ENCODE measurements at regions not wholly inside any gene's neighbourhood (a gene's known extent, or its start where the extent isn't known, plus 50 kb on each side); places are given as distances from the start of the nearest gene placed in this dataset.

DNA sequence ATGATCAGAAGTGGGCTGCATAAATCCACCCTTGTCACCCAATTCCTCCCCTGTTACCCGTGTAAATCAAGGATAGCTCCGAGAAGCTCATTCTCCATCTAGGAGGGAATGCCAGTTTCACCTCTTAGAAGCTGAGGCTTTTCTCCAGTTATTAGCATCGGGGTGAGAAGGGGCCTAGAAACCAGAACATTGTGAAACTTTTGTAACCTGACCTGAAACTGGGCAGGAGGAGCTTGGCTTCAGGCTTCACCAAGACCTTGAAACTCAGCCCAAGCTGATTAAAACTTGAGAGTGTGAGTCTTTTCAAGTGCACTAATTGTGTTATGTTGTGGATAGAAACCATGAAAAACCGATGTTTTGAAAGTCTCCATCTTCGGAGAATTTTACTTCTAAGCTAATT lies 103.1 kb downstream of the BMP2 start:
- 65 to 69% methylated on average over 5 of the region's 5 CpGs for WGBS, 2 donors
- intact Hi-C loops (cut with DNase I), result no loop called here
- TF ChIP-seq EP300 (IDR thresholded peaks at IDR 0.05) (no peak), POLR2AphosphoS5 (IDR thresholded peaks at IDR 0.05) (no peak), POLR2A (IDR thresholded peaks at IDR 0.05) (no peak)
- TF ChIP-seq, protein P1, sequence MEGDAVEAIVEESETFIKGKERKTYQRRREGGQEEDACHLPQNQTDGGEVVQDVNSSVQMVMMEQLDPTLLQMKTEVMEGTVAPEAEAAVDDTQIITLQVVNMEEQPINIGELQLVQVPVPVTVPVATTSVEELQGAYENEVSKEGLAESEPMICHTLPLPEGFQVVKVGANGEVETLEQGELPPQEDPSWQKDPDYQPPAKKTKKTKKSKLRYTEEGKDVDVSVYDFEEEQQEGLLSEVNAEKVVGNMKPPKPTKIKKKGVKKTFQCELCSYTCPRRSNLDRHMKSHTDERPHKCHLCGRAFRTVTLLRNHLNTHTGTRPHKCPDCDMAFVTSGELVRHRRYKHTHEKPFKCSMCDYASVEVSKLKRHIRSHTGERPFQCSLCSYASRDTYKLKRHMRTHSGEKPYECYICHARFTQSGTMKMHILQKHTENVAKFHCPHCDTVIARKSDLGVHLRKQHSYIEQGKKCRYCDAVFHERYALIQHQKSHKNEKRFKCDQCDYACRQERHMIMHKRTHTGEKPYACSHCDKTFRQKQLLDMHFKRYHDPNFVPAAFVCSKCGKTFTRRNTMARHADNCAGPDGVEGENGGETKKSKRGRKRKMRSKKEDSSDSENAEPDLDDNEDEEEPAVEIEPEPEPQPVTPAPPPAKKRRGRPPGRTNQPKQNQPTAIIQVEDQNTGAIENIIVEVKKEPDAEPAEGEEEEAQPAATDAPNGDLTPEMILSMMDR (IDR thresholded peaks at IDR 0.05), result no peak

DNA sequence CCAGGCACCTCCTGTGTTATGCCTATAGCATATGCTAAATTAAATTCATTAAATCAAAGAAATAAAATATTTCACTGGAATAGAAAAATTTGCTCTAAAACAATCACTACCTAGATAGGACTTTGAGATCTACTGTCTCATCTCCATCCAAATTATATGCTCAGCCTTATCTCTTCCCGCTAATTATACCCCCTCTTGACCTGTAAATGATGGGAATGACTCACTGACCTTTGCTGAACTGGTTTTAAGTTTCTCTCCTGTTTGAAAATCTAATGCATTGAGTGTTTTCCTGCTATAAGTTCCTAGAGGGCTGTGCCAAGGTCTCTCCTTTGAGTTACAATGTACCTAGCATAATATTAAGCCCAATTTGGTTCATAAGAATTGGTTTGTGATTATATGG lies 110.1 kb downstream of the BMP2 start:
- WGBS, 2 donors, result 32 to 51% methylated on average over 1 of the region's 1 CpG
- DNase-seq, result no peak
- H3K27ac ChIP-seq, result no peak overlapping the region
- H3K9me3 ChIP-seq, result no peaks in the 10 kb centered on the region
- intact Hi-C loops (cut with DNase I), result no loop called here
- H3K4me3 ChIP-seq, result no peak overlapping the region
- H3K36me3 ChIP-seq, result no peaks in the 10 kb centered on the region
- TF ChIP-seq, protein P1 (IDR thresholded peaks at IDR 0.05), result no peak
- TF ChIP-seq POLR2A (IDR thresholded peaks at IDR 0.05) (no peak), POLR2AphosphoS5 (IDR thresholded peaks at IDR 0.05) (no peak), EP300 (IDR thresholded peaks at IDR 0.05) (no peak)
- H3K27me3 ChIP-seq, result no peaks in the 10 kb centered on the region
- no peaks in the 10 kb centered on the region for H3K4me1 ChIP-seq

More for the DNA sequence above, 103.1 kb downstream of the BMP2 start:
- peaks cover 0 to 6% (median 0%) of the 10 kb centered on the region in 3 donors for H3K27me3 ChIP-seq
- no peak overlapping the region for H3K4me3 ChIP-seq
- no peaks in the 10 kb centered on the region for H3K9me3 ChIP-seq
- H3K4me1 ChIP-seq, result no peaks in the 10 kb centered on the region
- DNase-seq, result no peak
- no peaks in the 10 kb centered on the region for H3K36me3 ChIP-seq
- no peak overlapping the region for H3K27ac ChIP-seq

DNA sequence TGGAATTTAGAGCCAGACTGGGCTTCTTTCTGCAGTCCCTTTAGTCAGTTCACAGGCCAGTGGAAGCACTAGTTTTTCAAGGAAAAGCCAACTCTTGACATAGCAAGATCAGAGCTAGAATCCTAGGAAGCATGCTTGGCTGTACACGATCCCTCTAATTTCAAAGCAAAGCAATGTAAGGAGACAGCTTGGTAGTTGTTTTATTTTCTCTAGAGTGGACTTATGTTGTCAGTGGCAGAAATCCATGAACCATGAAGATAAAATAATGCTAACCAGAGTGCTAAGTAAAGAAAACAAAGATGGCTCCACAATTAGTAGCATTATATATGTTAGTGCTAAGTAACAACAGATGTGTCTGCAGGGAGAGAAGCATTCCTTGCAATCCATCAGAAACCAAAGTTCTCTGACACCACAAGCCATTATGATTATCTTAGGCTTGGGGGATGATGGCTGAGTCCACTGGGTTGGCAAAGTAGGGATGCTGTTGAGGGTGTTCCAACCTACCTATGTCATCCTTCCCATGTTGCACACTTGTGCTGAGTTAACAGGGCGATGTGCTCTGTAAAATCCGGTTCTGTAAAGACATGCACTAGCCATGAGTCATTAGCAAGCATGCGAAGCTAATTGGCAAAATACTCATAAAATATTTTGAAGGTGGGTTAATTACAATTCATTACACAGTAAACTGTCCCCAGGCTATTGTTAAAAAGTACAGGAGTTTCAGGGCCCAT lies 115.2 kb downstream of the BMP2 start:
- 83 to 85% methylated on average over 4 of the region's 4 CpGs for WGBS, 2 donors
- no peak for DNase-seq
- intact Hi-C loops (cut with DNase I), result no loop called here

DNA sequence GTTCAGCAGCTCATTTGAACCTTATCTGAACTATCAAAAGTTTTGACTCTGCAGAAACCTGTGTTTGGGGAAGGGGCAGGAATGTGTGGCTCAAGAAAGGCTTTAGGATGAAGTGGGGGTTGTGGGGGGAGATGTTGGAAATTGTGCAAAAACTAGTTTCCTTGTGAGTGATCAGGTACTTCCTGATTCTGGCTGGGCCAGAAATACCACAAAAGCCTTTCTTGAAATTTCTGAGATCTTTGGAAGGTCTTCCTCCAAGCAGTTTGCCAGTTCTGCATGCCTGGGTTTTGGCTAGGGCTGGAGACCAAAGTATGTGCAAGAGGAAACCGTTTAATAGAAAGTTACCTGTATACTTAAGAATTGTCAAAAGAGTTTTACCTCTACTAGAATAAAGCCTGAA lies 116.6 kb downstream of the BMP2 start:
- Histone ChIP-seq H3K36me3 (no peaks in the 10 kb centered on the region), H3K27ac (no peak overlapping the region), H3K27me3 (no peaks in the 10 kb centered on the region), H3K4me1 (no peaks in the 10 kb centered on the region), H3K9me3 (no peaks in the 10 kb centered on the region), H3K4me3 (no peak overlapping the region)
- no peak for TF ChIP-seq POLR2A (IDR thresholded peaks at IDR 0.05)
- 55 to 64% methylated on average over 1 of the region's 1 CpG for WGBS, 2 donors
- intact Hi-C loops (cut with DNase I), result no loop called here
- DNase-seq, result no peak

More for the DNA sequence above, 115.2 kb downstream of the BMP2 start:
- Histone ChIP-seq H3K27ac (no peak overlapping the region), H3K27me3 (no peaks in the 10 kb centered on the region), H3K36me3 (no peaks in the 10 kb centered on the region), H3K9me3 (no peaks in the 10 kb centered on the region), H3K4me3 (no peak overlapping the region), H3K4me1 (no peaks in the 10 kb centered on the region)
- no peak for TF ChIP-seq EP300 (IDR thresholded peaks at IDR 0.05)
- no peak for TF ChIP-seq POLR2AphosphoS5 (IDR thresholded peaks at IDR 0.05)
- TF ChIP-seq, protein P1 (IDR thresholded peaks at IDR 0.05), result no peak
- no peak for TF ChIP-seq POLR2A (IDR thresholded peaks at IDR 0.05)

DNA sequence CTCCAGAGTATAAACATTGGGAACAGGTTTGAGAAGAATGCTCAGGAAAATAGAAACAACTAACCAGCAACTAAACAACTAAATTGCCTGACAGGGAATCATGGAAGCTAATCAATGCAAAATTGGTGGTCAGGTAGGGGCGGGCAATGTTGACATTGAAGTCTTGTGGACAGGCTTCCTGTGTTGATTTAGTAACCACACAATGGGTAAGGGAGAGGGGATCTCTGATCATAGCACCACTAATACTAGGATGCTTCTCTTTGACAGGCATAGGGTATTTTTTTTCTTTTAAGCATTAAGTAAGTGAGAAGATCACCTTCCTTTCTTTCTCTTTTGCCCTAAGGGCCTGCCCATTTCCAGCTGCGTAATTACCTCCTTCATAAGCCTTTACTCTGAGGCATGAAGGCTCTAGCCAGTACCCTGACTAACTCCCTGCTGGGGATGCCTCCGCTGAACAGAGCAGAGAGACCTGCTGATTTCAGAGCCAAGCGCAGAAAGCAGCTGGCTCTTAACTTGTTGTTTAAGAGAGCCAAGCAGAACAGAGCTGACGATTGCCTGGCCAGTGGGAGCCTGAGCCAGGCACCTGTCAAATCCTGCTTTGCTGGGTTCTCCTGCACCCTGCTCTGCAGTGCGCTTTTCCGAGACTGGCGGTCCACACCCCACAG lies 118.7 kb downstream of the BMP2 start:
- 80 to 81% methylated on average over 8 of the region's 8 CpGs for WGBS, 2 donors
- no peaks in the 10 kb centered on the region for H3K27me3 ChIP-seq
- no peak for DNase-seq
- TF ChIP-seq POLR2AphosphoS5 (IDR thresholded peaks at IDR 0.05), result no peak
- TF ChIP-seq, protein P1 (IDR thresholded peaks at IDR 0.05), result no peak
- no peak for TF ChIP-seq EP300 (IDR thresholded peaks at IDR 0.05)
- TF ChIP-seq POLR2A (IDR thresholded peaks at IDR 0.05), result no peak
- H3K27ac ChIP-seq, result no peak overlapping the region
- intact Hi-C loops (cut with DNase I), result no loop called here
- no peak overlapping the region for H3K4me3 ChIP-seq
- no peaks in the 10 kb centered on the region for H3K9me3 ChIP-seq
- no peaks in the 10 kb centered on the region for H3K36me3 ChIP-seq
- H3K4me1 ChIP-seq, result no peaks in the 10 kb centered on the region

Measured in sigmoid colon (tissue), 6 donors.